IMR-90 (cell line): ENCODE measurements at regions not wholly inside any gene's neighbourhood (a gene's known extent, or its start where the extent isn't known, plus 50 kb on each side); places are given as distances from the start of the nearest gene placed in this dataset.

Source experiments
- ATAC-seq: fragments of 200-7000 bp; cut with Tn5 transposase; 2 replicates; pipeline ENCODE4 v1.9.1; 2020; ENCODE audit warnings: low read depth, mild to moderate bottlenecking, moderate library complexity
- BruUV-seq: library from RNA; stranded (reverse); fragments of 400-500 nt; replicated peaks from 2 replicates; lab custom pipeline; 2021; lab: Mats Ljungman, UMichigan
- CTCF ChIA-PET: fragments of 300-600 bp; formaldehyde crosslinking; extraction: SDS; loops from one replicate; lab custom pipeline; 2021; ENCODE audit warnings: antibody characterized with exemption; lab: Yijun Ruan, JAX
- POLR2A ChIA-PET: fragments of 300-600 bp; sonication (Branson Sonifier 250); formaldehyde crosslinking; loops from one replicate; lab custom pipeline; 2022; ENCODE audit warnings: antibody characterized with exemption; ENCODE audit not compliant: unreplicated experiment; lab: Charles Lee
- DNase-seq: peaks from one replicate; pipeline ENCODE4 v3.0.0; 2013
- H2AFZ ChIP-seq: replicated peaks from 2 replicates; pipeline ENCODE3; 2013; ENCODE audit warnings: low read length, mild to moderate bottlenecking; ENCODE audit not compliant: poor library complexity
- H2AK5ac ChIP-seq: 2 replicates; pipeline ENCODE4 v1.6.1; 2013; ENCODE audit warnings: low read depth, low read length, inconsistent platforms
- H2AK9ac ChIP-seq: replicated peaks from 2 replicates; pipeline ENCODE3; 2013; ENCODE audit warnings: mild to moderate bottlenecking, low read depth, low read length, moderate library complexity; ENCODE audit not compliant: poor library complexity
- H2BK120ac ChIP-seq: 2 replicates; pipeline ENCODE4 v1.6.1; 2013; ENCODE audit warnings: low read depth, low read length, inconsistent platforms
- H2BK15ac ChIP-seq: 3 replicates; pipeline ENCODE4 v1.6.1; 2013; ENCODE audit warnings: low read depth, low read length, inconsistent platforms
- H2BK20ac ChIP-seq: 2 replicates; pipeline ENCODE4 v1.6.1; 2013; ENCODE audit warnings: low read depth, mild to moderate bottlenecking, inconsistent platforms, low read length, moderate library complexity
- H2BK5ac ChIP-seq: 2 replicates; pipeline ENCODE4 v1.6.1; 2013; ENCODE audit warnings: mild to moderate bottlenecking, low read depth, low read length, inconsistent platforms; ENCODE audit not compliant: poor library complexity, severe bottlenecking
- H3K14ac ChIP-seq: replicated peaks from 2 replicates; pipeline ENCODE4 v1.6.1; 2013; ENCODE audit warnings: low read depth, low read length, inconsistent platforms
- H3K18ac ChIP-seq: 2 replicates; pipeline ENCODE4 v1.6.1; 2013; ENCODE audit warnings: low read depth, low read length, control low read depth
- H3K23ac ChIP-seq: 2 replicates; pipeline ENCODE4 v1.6.1; 2013; ENCODE audit warnings: low read depth, low read length, inconsistent platforms
- H3K27ac ChIP-seq: 2 replicates; pipeline ENCODE4 v1.5.1; 2013; ENCODE audit warnings: mild to moderate bottlenecking, control low read depth, low read length; ENCODE audit not compliant: insufficient read depth
- H3K27me3 ChIP-seq: 2 replicates; pipeline ENCODE4 v1.6.1; 2013; ENCODE audit warnings: low read length; ENCODE audit not compliant: control insufficient read depth, insufficient read depth
- H3K36me3 ChIP-seq: 2 replicates; pipeline ENCODE4 v1.6.1; 2013; ENCODE audit warnings: low read length, mixed read lengths; ENCODE audit not compliant: control insufficient read depth, insufficient read depth
- H3K4ac ChIP-seq: 2 replicates; pipeline ENCODE4 v1.6.1; 2013; ENCODE audit warnings: low read depth, low read length, inconsistent platforms
- H3K4me1 ChIP-seq: 2 replicates; pipeline ENCODE4 v1.6.1; 2013; ENCODE audit warnings: low read length, mixed read lengths; ENCODE audit not compliant: control insufficient read depth, insufficient read depth
- H3K4me2 ChIP-seq: 2 replicates; pipeline ENCODE4 v1.6.1; 2013; ENCODE audit warnings: low read depth, mild to moderate bottlenecking, control low read depth, low read length, moderate library complexity
- H3K4me3 ChIP-seq: 2 replicates; pipeline ENCODE4 v1.5.1; 2013; ENCODE audit warnings: low read depth, mild to moderate bottlenecking, control low read depth, low read length, moderate library complexity; ENCODE audit not compliant: insufficient read depth
- H3K56ac ChIP-seq: 2 replicates; pipeline ENCODE4 v1.6.1; 2013; ENCODE audit warnings: low read length, inconsistent platforms; ENCODE audit not compliant: insufficient read depth; ENCODE audit errors: extremely low read depth
- H3K79me1 ChIP-seq, 2 experiments: 2 replicates each; pipeline ENCODE4 v1.6.1; 2013; ENCODE audit warnings: low read length in 2 of 2, inconsistent platforms in 1 of 2, low read depth in 1 of 2
- H3K9ac ChIP-seq: 2 replicates; pipeline ENCODE4 v1.6.1; 2013; ENCODE audit warnings: low read depth, low read length, control low read depth
- H3K9me1 ChIP-seq: 2 replicates; pipeline ENCODE4 v1.6.1; 2013; ENCODE audit warnings: low read length, inconsistent platforms; ENCODE audit not compliant: insufficient read depth
- H3K9me3 ChIP-seq: 2 replicates; pipeline ENCODE4 v1.6.1; 2013; ENCODE audit warnings: low read length; ENCODE audit not compliant: control insufficient read depth, insufficient read depth
- H4K20me1 ChIP-seq: 2 replicates; pipeline ENCODE4 v1.6.1; 2013; ENCODE audit warnings: low read length, inconsistent platforms; ENCODE audit not compliant: insufficient read depth
- H4K5ac ChIP-seq: 2 replicates; pipeline ENCODE4 v1.6.1; 2013; ENCODE audit warnings: mild to moderate bottlenecking, low read depth, low read length, control low read depth
- H4K8ac ChIP-seq, 2 experiments: 2 replicates each; pipeline ENCODE4 v1.6.1; 2013; ENCODE audit warnings: low read depth in 2 of 2, low read length in 2 of 2, control low read depth in 1 of 2, inconsistent platforms in 1 of 2
- H4K91ac ChIP-seq: 2 replicates; pipeline ENCODE4 v1.6.1; 2013; ENCODE audit warnings: low read depth, low read length, inconsistent platforms; ENCODE audit not compliant: insufficient read depth
- CEBPB ChIP-seq: IDR thresholded peaks from 2 replicates; pipeline ENCODE4 v1.6.1; 2012; ENCODE audit warnings: low read depth, low read length, improper control_type of control experiment
- CHD1 ChIP-seq: IDR thresholded peaks from 2 replicates; pipeline ENCODE4 v1.6.1; 2012; ENCODE audit warnings: low read depth, low read length, improper control_type of control experiment
- CTCF ChIP-seq: conservative IDR thresholded peaks from 2 replicates; pipeline ENCODE4 v1.5.1; 2012; ENCODE audit warnings: mild to moderate bottlenecking, low read depth, low read length, improper control_type of control experiment
- ELK1 ChIP-seq: fragments of 150-350 bp; IDR thresholded peaks from 2 replicates; pipeline ENCODE4 v1.6.1; 2016; ENCODE audit warnings: low read depth, mild to moderate bottlenecking, low read length, moderate library complexity, borderline replicate concordance
- FOS ChIP-seq: fragments of 150-350 bp; IDR thresholded peaks from 2 replicates; pipeline ENCODE4 v1.6.1; 2016; ENCODE audit warnings: low read depth, low read length
- MAFK ChIP-seq: IDR thresholded peaks from 2 replicates; pipeline ENCODE4 v1.6.1; 2012; ENCODE audit warnings: low read depth, low read length, improper control_type of control experiment
- MAZ ChIP-seq: IDR thresholded peaks from 2 replicates; pipeline ENCODE4 v1.6.1; 2012; ENCODE audit warnings: low read depth, mild to moderate bottlenecking, low read length, improper control_type of control experiment, moderate library complexity, borderline replicate concordance
- NFE2L2 ChIP-seq: fragments of 150-350 bp; IDR thresholded peaks from 2 replicates; pipeline ENCODE4 v1.6.1; 2016; ENCODE audit warnings: low read depth, mild to moderate bottlenecking, low read length
- RAD21 ChIP-seq: IDR thresholded peaks from 2 replicates; pipeline ENCODE4 v1.6.1; 2012; ENCODE audit warnings: low read length, improper control_type of control experiment
- RCOR1 ChIP-seq: IDR thresholded peaks from 2 replicates; pipeline ENCODE4 v1.6.1; 2012; ENCODE audit warnings: mild to moderate bottlenecking, low read length, improper control_type of control experiment; ENCODE audit not compliant: insufficient replicate concordance
- SMC3 ChIP-seq: fragments of 150-350 bp; IDR thresholded peaks from 2 replicates; pipeline ENCODE4 v1.6.1; 2016; ENCODE audit warnings: low read depth, mild to moderate bottlenecking, antibody characterized with exemption, low read length, moderate library complexity
- USF2 ChIP-seq: fragments of 150-350 bp; IDR thresholded peaks from 2 replicates; pipeline ENCODE4 v1.6.1; 2017; ENCODE audit warnings: mild to moderate bottlenecking, antibody characterized with exemption, low read length, low read depth
- WGBS, 2 experiments: methylation state at CpG; one replicate each; pipeline versions ENCODE4 v1.1.5 to v1.1.7; 2013; ENCODE audit warnings: missing lambda C conversion rate in 2 of 2; ENCODE audit not compliant: insufficient read length in 1 of 2; ENCODE audit errors: extremely low coverage in 2 of 2; 5-methylcytosine and 5-hydroxymethylcytosine counted together
- dilution Hi-C: fragments of 300-500 bp; cut with HindIII; formaldehyde crosslinking; loops from one replicate; pipeline ENCODE4 v1.14.3; 2018; ENCODE audit warnings: low sequenced_read_pairs; ENCODE audit not compliant: unreplicated experiment
- in situ Hi-C: fragments of 300-500 bp; cut with MboI; formaldehyde crosslinking; loops from 3 replicates; pipeline ENCODE4 v1.14.3; 2019; ENCODE audit warnings: low sequenced_read_pairs, inconsistent platforms, mixed read lengths
- intact Hi-C: fragments of 100-400 bp; cut with micrococcal nuclease; formaldehyde crosslinking; loops from 2 replicates; pipeline ENCODE4 v1.10.0; 2022

- H3K4ac ChIP-seq, result peak overlapping the region; percentile 81
- H3K14ac ChIP-seq, result peak overlapping the region; percentile 84
- H3K27ac ChIP-seq, result peak overlapping the region; percentile 25; the same call in 1 of the 2 replicates
- H4K20me1 ChIP-seq, result no peaks in the 10 kb centered on the region
- no CpG with 5 or more reads among the region's 5 CpGs for WGBS, 2 experiments
- no peaks in the 10 kb centered on the region for H3K27me3 ChIP-seq
- peak overlapping the region; percentile 94 for H2BK120ac ChIP-seq
- H3K9me3 ChIP-seq, result no peaks in the 10 kb centered on the region
- intact Hi-C loops, result loop anchor here (2.0 to 10.0 kb wide), 4 partner anchors 192 to 509 kb away; no protein-coding TSS in a partner anchor
- H2AK5ac ChIP-seq, result peak overlapping the region; percentile 98
- H4K91ac ChIP-seq, result peak overlapping the region; percentile 95
- in situ Hi-C loops, result no loop called here
- peaks cover 21% of the 10 kb centered on the region for H3K4me1 ChIP-seq
- ATAC-seq, result no peak
- peak overlapping the region; percentile 99 for H2BK15ac ChIP-seq
- H2AK9ac ChIP-seq, result peak overlapping the region; percentile 68
- peak overlapping the region; percentile 91 for H3K18ac ChIP-seq
- no TSS peak for BruUV-seq
- dilution Hi-C loops, result no loop called here
- H3K9ac ChIP-seq, result no peak overlapping the region
- no peak overlapping the region for H3K4me2 ChIP-seq
- peak overlapping the region; percentile 61 to 78; a peak in 3 of 4 replicates for H4K8ac ChIP-seq
- peak overlapping the region; percentile 53 for H4K5ac ChIP-seq
- H2BK5ac ChIP-seq, result peak overlapping the region; percentile 93
- no peak for TF ChIP-seq RCOR1
- no peak for TF ChIP-seq USF2
- no peak for TF ChIP-seq CEBPB
- TF ChIP-seq MAFK, result no peak
- TF ChIP-seq MAZ, result no peak
- no peak for TF ChIP-seq NFE2L2
- TF ChIP-seq RAD21, result no peak
- TF ChIP-seq SMC3, result no peak
- TF ChIP-seq FOS, result no peak
- no peak for TF ChIP-seq ELK1
- no peak for TF ChIP-seq CHD1
- no peak for TF ChIP-seq CTCF
- peak overlapping the region; percentile 16 for H2AFZ ChIP-seq
- peak overlapping the region; percentile 77; the same call in 1 of the 2 replicates for H3K23ac ChIP-seq
- DNase-seq, result peak; percentile 48
- H2BK20ac ChIP-seq, result peak overlapping the region; percentile 96
- POLR2A ChIA-PET, result no interaction called here
- H3K56ac ChIP-seq, result no peak overlapping the region
- CTCF ChIA-PET, result no interaction called here
- H3K36me3 ChIP-seq, result no peaks in the 10 kb centered on the region
- H3K9me1 ChIP-seq, result peaks cover 14% of the 10 kb centered on the region
- peaks cover 10 to 35% of the 10 kb centered on the region in 2 experiments; a peak in 3 of 4 replicates for H3K79me1 ChIP-seq
- no peak overlapping the region for H3K4me3 ChIP-seq
These were observed 55.1 kb upstream of the ZEB1 start for GRCh38 chr10:31263903-31264302.
